ENCODE measurements at regions not wholly inside any gene's neighbourhood (a gene's known extent, or its start where the extent isn't known, plus 50 kb on each side); places are given as distances from the start of the nearest gene placed in this dataset.
"Not testable (repeated sequence)": the region's sequence is repeated elsewhere in the genome, so short reads cannot be mapped to it uniquely, and the experiment has no call there.

DNA sequence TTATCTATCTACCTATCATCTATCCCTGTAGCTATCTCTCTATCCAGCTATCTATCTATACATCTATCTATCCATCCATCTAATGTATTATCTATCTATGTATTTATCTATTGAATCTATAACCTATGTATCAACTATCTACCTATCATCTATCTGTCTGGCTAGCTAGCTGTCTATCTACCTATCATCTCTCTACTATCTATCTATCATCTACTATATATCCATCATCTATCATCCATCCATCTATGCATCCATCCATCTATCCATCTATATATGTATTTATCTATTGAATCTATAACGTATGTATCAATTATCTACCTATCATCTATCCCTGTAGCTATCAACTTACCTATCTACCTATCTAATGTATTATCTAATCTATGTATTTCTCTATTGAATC, 152.1 kb upstream of the TPTE start:
- H3K27me3 ChIP-seq (ENCODE audit: insufficient read depth, low read length, poor library complexity); H3K27ac ChIP-seq (ENCODE audit: low read length); H3K9ac ChIP-seq (ENCODE audit: low read depth, low read length); ATAC-seq (ENCODE audit: insufficient read depth, low read depth); H3K79me2 ChIP-seq (ENCODE audit: insufficient read depth, low read length); H3K4me3 ChIP-seq (ENCODE audit: low read depth in 1 of 2, low read length in 2 of 2); H3K4me1 ChIP-seq (ENCODE audit: insufficient read depth, low read length); DNase-seq; H3K36me3 ChIP-seq (ENCODE audit: insufficient read depth, low read length); H3K9me3 ChIP-seq (ENCODE audit: insufficient read depth, low read length, severe bottlenecking); H3K4me2 ChIP-seq (ENCODE audit: insufficient read depth, low read length); H4K20me1 ChIP-seq (ENCODE audit: insufficient read depth, low read length); H2AFZ ChIP-seq (ENCODE audit: low read depth, low read length): not testable (repeated sequence)

GRCh38 chr21:10377758-10378157, 143.6 kb upstream of the TPTE start:
- ATAC-seq (ENCODE audit: insufficient read depth, low read depth); H3K4me2 ChIP-seq (ENCODE audit: insufficient read depth, low read length); H3K27me3 ChIP-seq (ENCODE audit: insufficient read depth, low read length, poor library complexity); H3K4me3 ChIP-seq (ENCODE audit: low read depth in 1 of 2, low read length in 2 of 2); H3K9ac ChIP-seq (ENCODE audit: low read depth, low read length); H4K20me1 ChIP-seq (ENCODE audit: insufficient read depth, low read length); H3K27ac ChIP-seq (ENCODE audit: low read length); H3K4me1 ChIP-seq (ENCODE audit: insufficient read depth, low read length); H3K36me3 ChIP-seq (ENCODE audit: insufficient read depth, low read length); H3K79me2 ChIP-seq (ENCODE audit: insufficient read depth, low read length); DNase-seq; H2AFZ ChIP-seq (ENCODE audit: low read depth, low read length): not testable (repeated sequence)
- peaks cover 33% of the 10 kb centered on the region for H3K9me3 ChIP-seq (ENCODE audit: insufficient read depth, low read length, severe bottlenecking)

- H3K27me3 ChIP-seq (ENCODE audit: insufficient read depth, low read length, poor library complexity); H3K4me3 ChIP-seq (ENCODE audit: low read depth in 1 of 2, low read length in 2 of 2); H4K20me1 ChIP-seq (ENCODE audit: insufficient read depth, low read length); H2AFZ ChIP-seq (ENCODE audit: low read depth, low read length); H3K9ac ChIP-seq (ENCODE audit: low read depth, low read length); H3K27ac ChIP-seq (ENCODE audit: low read length); ATAC-seq (ENCODE audit: insufficient read depth, low read depth); H3K79me2 ChIP-seq (ENCODE audit: insufficient read depth, low read length); H3K4me2 ChIP-seq (ENCODE audit: insufficient read depth, low read length); H3K36me3 ChIP-seq (ENCODE audit: insufficient read depth, low read length); DNase-seq; H3K4me1 ChIP-seq (ENCODE audit: insufficient read depth, low read length): not testable (repeated sequence)
- peaks cover 41% of the 10 kb centered on the region for H3K9me3 ChIP-seq (ENCODE audit: insufficient read depth, low read length, severe bottlenecking)
Observed at GRCh38 chr21:10379816-10380215, 141.6 kb upstream of the TPTE start.

GRCh38 chr21:10381687-10382060, 139.7 kb upstream of the TPTE start:
- H4K20me1 ChIP-seq (ENCODE audit: insufficient read depth, low read length); H3K4me2 ChIP-seq (ENCODE audit: insufficient read depth, low read length); H2AFZ ChIP-seq (ENCODE audit: low read depth, low read length); DNase-seq; H3K36me3 ChIP-seq (ENCODE audit: insufficient read depth, low read length); H3K27me3 ChIP-seq (ENCODE audit: insufficient read depth, low read length, poor library complexity); H3K79me2 ChIP-seq (ENCODE audit: insufficient read depth, low read length); ATAC-seq (ENCODE audit: insufficient read depth, low read depth); H3K27ac ChIP-seq (ENCODE audit: low read length); H3K9ac ChIP-seq (ENCODE audit: low read depth, low read length); H3K4me3 ChIP-seq (ENCODE audit: low read depth in 1 of 2, low read length in 2 of 2); H3K4me1 ChIP-seq (ENCODE audit: insufficient read depth, low read length): not testable (repeated sequence)
- peaks cover 44% of the 10 kb centered on the region for H3K9me3 ChIP-seq (ENCODE audit: insufficient read depth, low read length, severe bottlenecking)

- H2AFZ ChIP-seq (ENCODE audit: low read depth, low read length); H3K9ac ChIP-seq (ENCODE audit: low read depth, low read length); H3K4me3 ChIP-seq (ENCODE audit: low read depth in 1 of 2, low read length in 2 of 2); H4K20me1 ChIP-seq (ENCODE audit: insufficient read depth, low read length); H3K79me2 ChIP-seq (ENCODE audit: insufficient read depth, low read length); H3K27me3 ChIP-seq (ENCODE audit: insufficient read depth, low read length, poor library complexity); H3K27ac ChIP-seq (ENCODE audit: low read length); H3K4me1 ChIP-seq (ENCODE audit: insufficient read depth, low read length); DNase-seq; ATAC-seq (ENCODE audit: insufficient read depth, low read depth); H3K4me2 ChIP-seq (ENCODE audit: insufficient read depth, low read length); H3K36me3 ChIP-seq (ENCODE audit: insufficient read depth, low read length): not testable (repeated sequence)
- H3K9me3 ChIP-seq (ENCODE audit: insufficient read depth, low read length, severe bottlenecking): peaks cover 46% of the 10 kb centered on the region
Observed at GRCh38 chr21:10382135-10382534, 139.2 kb upstream of the TPTE start.

DNA sequence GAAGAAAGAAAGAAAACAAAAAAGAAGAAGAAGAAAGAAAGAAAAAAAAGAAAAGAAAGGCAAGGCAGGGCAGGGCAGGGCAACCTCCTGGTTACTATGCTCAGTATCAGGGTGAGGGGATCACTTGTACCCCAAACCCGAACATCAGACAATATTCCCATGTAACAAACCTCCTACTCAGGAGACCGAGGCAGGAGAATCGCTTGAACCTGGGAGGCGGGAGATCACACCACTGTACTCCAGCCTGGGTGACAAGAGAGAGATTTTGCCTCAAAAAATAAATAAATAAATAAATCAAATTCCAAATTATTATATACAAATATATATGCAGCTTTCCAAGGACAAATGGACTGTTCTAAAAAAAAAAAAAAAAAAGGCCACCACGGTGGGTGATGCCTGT, 138.8 kb upstream of the TPTE start:
- not testable (repeated sequence) for H3K4me2 ChIP-seq (ENCODE audit: insufficient read depth, low read length); H3K4me1 ChIP-seq (ENCODE audit: insufficient read depth, low read length); ATAC-seq (ENCODE audit: insufficient read depth, low read depth); H3K27ac ChIP-seq (ENCODE audit: low read length); H3K4me3 ChIP-seq (ENCODE audit: low read depth in 1 of 2, low read length in 2 of 2); H3K36me3 ChIP-seq (ENCODE audit: insufficient read depth, low read length); H2AFZ ChIP-seq (ENCODE audit: low read depth, low read length); H3K79me2 ChIP-seq (ENCODE audit: insufficient read depth, low read length); H3K9ac ChIP-seq (ENCODE audit: low read depth, low read length); DNase-seq; H3K27me3 ChIP-seq (ENCODE audit: insufficient read depth, low read length, poor library complexity); H4K20me1 ChIP-seq (ENCODE audit: insufficient read depth, low read length)
- H3K9me3 ChIP-seq (ENCODE audit: insufficient read depth, low read length, severe bottlenecking): peaks cover 48% of the 10 kb centered on the region

- not testable (repeated sequence) for H3K4me3 ChIP-seq (ENCODE audit: low read depth in 1 of 2, low read length in 2 of 2); H3K4me2 ChIP-seq (ENCODE audit: insufficient read depth, low read length); H3K4me1 ChIP-seq (ENCODE audit: insufficient read depth, low read length); H3K36me3 ChIP-seq (ENCODE audit: insufficient read depth, low read length); DNase-seq; H3K79me2 ChIP-seq (ENCODE audit: insufficient read depth, low read length); H4K20me1 ChIP-seq (ENCODE audit: insufficient read depth, low read length); H2AFZ ChIP-seq (ENCODE audit: low read depth, low read length); H3K27me3 ChIP-seq (ENCODE audit: insufficient read depth, low read length, poor library complexity); H3K27ac ChIP-seq (ENCODE audit: low read length); ATAC-seq (ENCODE audit: insufficient read depth, low read depth); H3K9ac ChIP-seq (ENCODE audit: low read depth, low read length)
- peaks cover 46% of the 10 kb centered on the region for H3K9me3 ChIP-seq (ENCODE audit: insufficient read depth, low read length, severe bottlenecking)
Observed at GRCh38 chr21:10383571-10383970, 137.8 kb upstream of the TPTE start.

- not testable (repeated sequence) for ATAC-seq (ENCODE audit: insufficient read depth, low read depth); H3K4me3 ChIP-seq (ENCODE audit: low read depth in 1 of 2, low read length in 2 of 2); H3K9ac ChIP-seq (ENCODE audit: low read depth, low read length); H3K4me2 ChIP-seq (ENCODE audit: insufficient read depth, low read length); H4K20me1 ChIP-seq (ENCODE audit: insufficient read depth, low read length); H2AFZ ChIP-seq (ENCODE audit: low read depth, low read length); H3K79me2 ChIP-seq (ENCODE audit: insufficient read depth, low read length); DNase-seq; H3K36me3 ChIP-seq (ENCODE audit: insufficient read depth, low read length); H3K27me3 ChIP-seq (ENCODE audit: insufficient read depth, low read length, poor library complexity); H3K4me1 ChIP-seq (ENCODE audit: insufficient read depth, low read length); H3K27ac ChIP-seq (ENCODE audit: low read length)
- H3K9me3 ChIP-seq (ENCODE audit: insufficient read depth, low read length, severe bottlenecking): peaks cover 45% of the 10 kb centered on the region
Observed at GRCh38 chr21:10384304-10384861, 137.0 kb upstream of the TPTE start.
